ENCODE measurements at regions not wholly inside any gene's neighbourhood (a gene's known extent, or its start where the extent isn't known, plus 50 kb on each side); places are given as distances from the start of the nearest gene placed in this dataset.
A peak's percentile ranks its signal among the peaks of the same experiment; 100 is the strongest.

GRCh38 chr1:58891347-58891746, 107.5 kb upstream of the JUN start:
- no peak for DNase-seq (ENCODE audit: low spot score)

DNA sequence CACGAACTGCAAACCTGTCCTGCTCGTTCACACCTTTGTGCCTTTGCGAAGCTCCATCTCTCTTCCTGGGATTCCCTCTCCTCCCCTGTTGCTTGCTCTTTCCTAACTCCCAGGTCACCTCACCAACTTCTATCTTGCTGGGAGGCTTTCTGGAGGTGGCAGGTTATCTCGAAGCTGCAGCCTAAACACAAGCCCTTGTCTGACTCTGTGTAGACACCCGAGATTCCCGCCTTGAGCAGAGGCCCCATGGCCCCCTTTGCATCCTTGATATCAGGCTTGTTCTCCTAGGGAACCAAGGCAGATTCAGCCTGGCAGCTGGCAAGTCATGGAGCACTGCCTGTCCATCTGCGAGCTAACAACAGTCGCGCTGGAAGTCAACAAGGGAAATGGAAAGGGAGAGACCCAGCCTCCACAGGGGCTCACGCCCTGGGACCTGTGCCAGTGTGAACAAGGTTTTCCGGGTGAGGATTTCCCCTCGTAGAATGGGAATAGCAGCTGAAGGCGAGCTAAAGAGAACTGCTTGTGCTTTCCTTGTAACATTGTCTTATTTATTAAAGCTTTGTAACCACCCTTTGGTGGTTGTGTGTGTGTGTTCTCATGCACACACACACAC, 109.5 kb upstream of the JUN start:
- DNase-seq (ENCODE audit: low spot score) = no peak

GRCh38 chr1:58895082-58895481, 111.2 kb upstream of the JUN start:
- DNase-seq (ENCODE audit: low spot score) = no peak

- DNase-seq (ENCODE audit: low spot score) = no peak
Observed at GRCh38 chr1:58895559-58896145, 111.8 kb upstream of the JUN start.

GRCh38 chr1:58896246-58897183, 112.7 kb upstream of the JUN start:
- no peak for DNase-seq (ENCODE audit: low spot score)

DNA sequence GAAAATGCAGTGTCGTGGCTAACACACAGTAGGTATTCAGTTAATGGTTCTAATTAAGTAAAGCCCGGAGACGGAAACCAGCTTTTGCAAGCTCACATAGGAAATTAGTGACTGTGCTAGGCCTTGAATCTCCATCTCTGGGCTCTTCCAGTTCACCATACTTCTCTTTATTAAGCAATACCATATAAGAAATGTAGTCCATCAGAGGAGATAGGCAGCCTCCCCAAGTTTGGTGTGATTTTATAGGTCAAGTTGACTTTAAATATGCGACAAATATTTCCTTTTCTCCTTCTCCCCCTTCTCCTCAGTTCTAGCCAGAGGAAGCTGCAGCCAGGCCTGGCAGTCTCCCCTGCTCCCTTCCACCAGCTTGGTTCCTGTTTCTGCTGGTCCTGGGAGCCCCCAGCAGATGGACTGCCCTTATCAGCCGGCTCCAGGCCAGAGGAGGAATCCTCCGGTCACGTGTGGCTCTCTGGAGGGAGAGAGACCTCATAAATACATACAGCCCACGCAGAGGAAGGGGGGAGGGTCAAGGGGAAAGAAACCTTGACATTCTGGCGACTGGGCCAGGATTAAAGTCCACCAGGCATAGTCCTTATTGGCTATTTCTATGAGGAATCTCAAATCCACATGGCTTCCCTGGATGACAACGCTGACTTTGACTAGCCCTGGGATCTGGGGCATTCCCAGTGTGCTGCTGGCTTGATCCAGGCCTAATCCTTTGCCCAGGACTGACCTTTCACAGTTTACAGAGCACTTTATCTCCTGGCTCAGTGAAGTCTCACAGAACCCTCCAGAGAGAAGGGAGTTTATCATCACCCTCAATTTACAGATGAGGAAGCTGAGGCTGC, 115.1 kb upstream of the JUN start:
- no peak for DNase-seq (ENCODE audit: low spot score)

DNA sequence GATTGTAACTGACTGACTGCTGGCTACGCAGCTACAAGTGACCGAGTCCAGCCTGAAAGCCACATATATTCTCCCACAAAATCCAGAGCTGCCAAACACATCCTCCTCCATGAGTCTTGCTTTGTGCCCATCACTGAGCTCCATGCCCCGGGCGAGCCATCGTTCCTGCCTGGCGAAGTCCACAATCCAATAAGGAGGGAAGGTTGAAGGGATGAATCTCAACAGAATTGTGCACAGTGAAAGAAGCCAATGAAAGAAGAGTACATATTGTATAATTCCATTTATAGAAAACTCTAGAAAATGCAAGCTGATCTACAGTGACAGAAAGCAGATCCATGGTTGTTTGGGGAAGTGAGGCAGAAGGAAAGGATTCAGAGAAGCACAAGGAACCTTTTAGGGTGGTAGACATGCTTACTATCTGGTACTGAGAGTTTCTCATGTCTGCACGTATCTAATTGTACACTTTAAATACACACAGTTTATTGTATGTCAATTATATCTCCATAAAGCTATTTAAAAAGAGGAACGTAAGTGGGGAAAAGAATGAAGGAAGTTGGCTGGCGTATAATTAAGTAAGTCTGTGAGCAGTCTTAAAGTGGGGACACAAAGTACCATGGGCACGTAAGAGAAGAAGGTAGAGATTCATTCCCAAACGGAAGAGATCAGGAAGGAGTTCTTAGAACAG, 115.9 kb upstream of the JUN start:
- no peak for DNase-seq (ENCODE audit: low spot score)

- DNase-seq (ENCODE audit: low spot score) = no peak
Observed at GRCh38 chr1:58900396-58900795, 116.5 kb upstream of the JUN start.

GRCh38 chr1:58901008-58901407, 117.2 kb upstream of the JUN start:
- no peak for DNase-seq (ENCODE audit: low spot score)

DNA sequence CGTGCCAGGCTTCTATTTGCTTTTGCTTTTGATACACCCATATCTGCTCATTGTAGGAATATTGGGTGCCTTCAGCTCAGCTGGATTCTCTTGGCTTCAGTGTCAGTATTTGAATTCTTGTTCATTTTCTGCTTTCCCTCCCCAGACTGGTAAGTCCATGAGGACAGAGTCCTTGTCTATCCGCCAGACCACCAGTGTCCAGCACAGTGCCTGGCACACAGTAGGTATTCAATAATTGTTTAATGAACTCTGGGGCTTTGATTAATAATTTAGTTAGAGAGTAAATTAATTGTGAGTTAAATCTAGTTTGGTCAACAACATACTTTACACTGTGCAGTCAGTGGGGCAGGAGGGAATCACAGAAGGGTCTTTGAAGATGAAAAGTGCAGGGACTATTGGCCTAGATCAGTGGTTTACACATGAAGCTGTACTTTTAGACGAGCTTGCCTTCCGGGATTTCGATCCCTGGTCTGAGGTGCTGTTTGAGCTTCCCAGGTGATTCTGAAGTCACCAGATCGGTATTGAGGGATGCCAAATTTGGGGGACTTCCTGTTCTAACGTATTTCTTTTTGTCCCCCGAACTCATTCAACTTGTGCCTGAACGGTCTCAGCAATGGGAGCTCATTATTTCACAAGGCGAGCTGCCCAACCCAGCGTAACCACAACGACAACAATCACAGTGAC, 119.1 kb upstream of the JUN start:
- no peak for DNase-seq (ENCODE audit: low spot score)

GRCh38 chr1:58903514-58904298, 119.9 kb upstream of the JUN start:
- DNase-seq (ENCODE audit: low spot score) = peak; percentile 68

GRCh38 chr1:58904299-58905125, 120.7 kb upstream of the JUN start:
- no peak for DNase-seq (ENCODE audit: low spot score)

DNA sequence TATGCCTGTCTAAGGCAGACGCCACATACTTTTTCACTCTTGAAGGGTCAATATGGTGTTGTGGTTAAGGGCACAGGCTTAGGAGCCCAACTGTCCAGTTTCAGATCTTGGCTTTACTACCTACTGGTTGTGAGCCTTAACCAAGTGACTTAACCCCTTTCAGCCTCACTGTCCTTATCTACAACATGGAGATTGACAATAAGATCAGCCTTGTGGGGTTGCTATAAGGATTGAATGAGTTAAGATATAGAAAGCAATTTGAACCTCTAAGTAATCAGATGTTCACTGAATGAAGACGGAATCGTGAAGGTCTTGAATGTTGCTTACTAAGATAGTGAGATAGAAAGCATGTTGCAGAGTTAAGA, 121.3 kb upstream of the JUN start:
- no peak for DNase-seq (ENCODE audit: low spot score)

DNA sequence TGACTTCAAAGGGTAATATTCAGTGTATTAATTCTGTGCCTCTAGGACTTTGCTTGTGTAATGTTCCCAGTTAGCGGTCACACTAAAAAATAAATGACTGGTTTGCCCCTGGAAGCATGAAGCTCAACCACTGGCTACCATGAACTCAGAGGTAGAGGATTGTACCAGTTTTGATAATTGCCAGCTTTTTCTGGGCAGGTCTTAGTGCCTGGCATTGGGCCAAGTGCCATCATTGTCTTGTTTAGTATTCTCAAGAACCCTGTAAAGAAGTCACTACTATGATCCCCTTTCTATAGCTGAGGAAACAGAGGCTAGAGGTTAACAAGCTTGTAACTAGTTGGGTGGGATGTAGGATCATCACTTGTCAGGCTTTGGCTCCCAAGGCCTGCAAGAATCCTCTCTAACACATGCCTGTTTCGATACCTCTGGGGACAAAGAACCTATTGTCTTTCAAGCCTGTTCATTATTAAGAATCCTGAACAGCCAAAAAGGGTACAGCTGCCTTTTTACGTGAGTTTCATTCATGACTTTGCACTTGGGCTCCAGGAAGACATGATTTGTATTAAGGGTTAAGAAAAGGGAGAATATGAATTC, 121.9 kb upstream of the JUN start:
- no peak for DNase-seq (ENCODE audit: low spot score)

GRCh38 chr1:58907398-58907797, 123.6 kb upstream of the JUN start:
- no peak for DNase-seq (ENCODE audit: low spot score)

GRCh38 chr1:58908561-58909560, 125.0 kb upstream of the JUN start:
- DNase-seq (ENCODE audit: low spot score) = no peak

DNA sequence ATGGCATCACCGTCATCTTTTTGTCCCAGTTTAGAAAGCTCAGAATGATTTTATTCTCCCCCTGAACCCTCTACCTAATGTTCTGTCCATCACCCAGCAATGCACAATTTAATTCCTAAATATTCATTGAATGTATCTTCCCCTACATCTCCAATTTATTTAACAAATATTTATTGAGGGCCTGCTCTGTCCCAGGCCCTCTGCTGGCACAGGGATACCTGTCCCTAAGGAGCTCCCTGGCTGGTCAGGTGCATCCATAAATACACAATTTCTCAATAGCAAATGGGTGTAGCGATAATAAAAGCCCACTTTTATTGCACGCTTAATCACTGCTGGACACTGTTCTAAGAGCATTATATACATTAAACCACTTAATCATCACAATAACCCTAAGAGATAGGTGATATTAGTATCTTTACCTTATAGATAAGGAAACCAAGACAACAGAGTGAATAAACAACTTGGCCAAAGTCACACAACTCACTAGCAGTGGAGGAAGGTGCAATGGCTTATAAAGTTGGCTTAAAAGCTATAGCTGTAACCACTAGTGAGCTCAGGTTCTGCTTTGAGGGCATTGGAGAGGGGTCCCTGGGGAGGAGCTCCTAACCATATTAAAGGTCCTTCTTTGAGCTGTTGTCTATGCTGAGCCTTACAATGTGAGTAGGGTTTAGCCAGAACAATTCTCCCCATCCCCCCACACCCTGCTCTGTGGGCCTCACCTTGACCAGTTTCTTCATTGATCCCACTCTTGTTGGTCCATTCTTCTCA, 126.3 kb upstream of the JUN start:
- no peak for DNase-seq (ENCODE audit: low spot score)

All from D341Med (cell line).